ENCODE measurements at regions not wholly inside any gene's neighbourhood (a gene's known extent, or its start where the extent isn't known, plus 50 kb on each side); places are given as distances from the start of the nearest gene placed in this dataset.

DNA sequence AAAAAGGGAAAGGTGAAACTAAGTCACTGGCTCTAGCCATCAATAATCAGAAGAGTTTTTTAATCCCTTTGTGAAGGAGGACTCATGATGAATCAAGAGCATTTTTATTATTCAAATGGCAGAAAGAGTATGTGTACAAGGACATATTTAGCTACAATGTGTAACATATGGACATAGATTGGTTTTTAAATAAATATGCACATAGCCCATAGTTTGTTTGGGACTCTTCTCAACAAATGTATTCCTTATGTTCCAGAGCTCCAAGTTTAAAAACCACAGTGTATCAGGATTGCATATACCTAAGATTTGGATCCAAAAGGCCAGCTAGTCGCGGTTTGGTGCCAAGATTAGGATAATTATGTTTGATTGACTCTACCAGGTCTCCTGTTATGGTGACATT, 104.2 kb downstream of the C12orf50 start:
- TF ChIP-seq CTCF (IDR thresholded peaks at IDR 0.05) (no peak), POLR2A (IDR thresholded peaks at IDR 0.05) (no peak)
